ENCODE measurements at regions not wholly inside any gene's neighbourhood (a gene's known extent, or its start where the extent isn't known, plus 50 kb on each side); places are given as distances from the start of the nearest gene placed in this dataset.

GRCh38 chr3:69665026-69665737 lies 74.1 kb upstream of the MITF start:
- TF ChIP-seq CTCF (IDR thresholded peaks at IDR 0.05) (no peak), POLR2A (IDR thresholded peaks at IDR 0.05) (no peak), EP300 (IDR thresholded peaks at IDR 0.05; ENCODE audit: low read depth) (no peak), POLR2AphosphoS5 (IDR thresholded peaks at IDR 0.05) (no peak)

Data from transverse colon (tissue), 4 donors.